ENCODE measurements at regions not wholly inside any gene's neighbourhood (a gene's known extent, or its start where the extent isn't known, plus 50 kb on each side); places are given as distances from the start of the nearest gene placed in this dataset.

DNA sequence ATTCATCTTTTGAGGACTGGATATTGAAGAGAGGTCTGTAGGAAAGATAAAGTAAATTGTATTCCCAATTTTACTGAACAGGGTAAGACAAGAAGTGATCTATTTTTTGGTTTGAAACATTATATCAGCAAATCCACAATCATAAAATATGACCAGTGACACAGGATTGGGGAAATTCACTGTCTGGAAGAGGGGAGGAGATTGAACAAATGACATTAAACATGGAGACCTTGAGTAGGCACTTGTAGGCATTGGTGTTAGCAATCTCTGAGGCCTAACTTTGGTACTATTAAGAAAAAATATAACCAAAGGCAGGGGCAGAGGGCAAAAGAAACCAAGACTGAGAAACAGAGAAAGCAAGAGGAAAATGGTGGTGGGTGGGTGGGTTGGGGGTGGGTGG is 132.6 kb upstream of the TMEM161B start:
- ChIA-PET CTCF (no interaction called here), POLR2A (no interaction called here)
- H3K27me3 ChIP-seq (ENCODE audit: control insufficient read depth in 1 of 2, insufficient read depth in 2 of 2, low read length in 2 of 2), result peaks cover 7 to 12% of the 10 kb centered on the region in 2 experiments
- no peak overlapping the region for H3K27ac ChIP-seq (ENCODE audit: low read depth in 1 of 2, low read length in 2 of 2)
- Mint-ChIP-seq H3K27me3 (peaks cover 31% of the 10 kb centered on the region), H3K4me1 (ENCODE audit: low read depth) (no peaks in the 10 kb centered on the region), H3K36me3 (ENCODE audit: low read depth) (no peaks in the 10 kb centered on the region), H3K9me3 (no peaks in the 10 kb centered on the region), H3K4me3 (no peak overlapping the region), H3K27ac (no peak overlapping the region)
- H3K9me3 ChIP-seq (ENCODE audit: control insufficient read depth in 1 of 2, insufficient read depth in 1 of 2, low read length in 2 of 2), result no peaks in the 10 kb centered on the region
- DNase-seq (no peak), ATAC-seq (ENCODE audit: poor library complexity) (no peak)
- intact Hi-C loops (cut with DNase I, micrococcal nuclease), result no loop called here
- H3K36me3 ChIP-seq (ENCODE audit: insufficient read depth, low read length), result no peaks in the 10 kb centered on the region
- TF ChIP-seq CTCF (IDR thresholded peaks at IDR 0.05), result no peak
- H3K4me1 ChIP-seq (ENCODE audit: insufficient read depth, low read length), result no peaks in the 10 kb centered on the region
- no peak overlapping the region for H3K4me3 ChIP-seq (ENCODE audit: low read length)

DNA sequence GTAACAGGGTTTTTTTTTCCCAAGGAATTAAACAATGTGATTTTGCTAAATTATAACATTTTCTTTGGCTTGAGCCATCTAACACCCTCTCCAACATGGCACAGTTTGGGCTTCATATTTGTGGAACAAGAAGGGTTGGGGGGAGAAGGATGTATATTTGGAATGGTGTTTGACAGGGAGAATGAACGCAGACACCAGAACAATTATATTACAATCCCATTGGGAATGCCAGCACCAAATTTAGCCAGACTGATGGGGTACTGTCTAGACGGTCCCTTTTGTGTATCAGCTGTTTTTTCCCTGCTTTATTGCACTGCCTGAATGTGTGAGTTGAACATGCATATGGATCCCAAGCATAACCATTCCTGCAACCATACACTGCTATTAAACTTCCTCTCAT is 130.9 kb upstream of the TMEM161B start:
- no peaks in the 10 kb centered on the region for H3K9me3 Mint-ChIP-seq
- TF ChIP-seq CTCF (IDR thresholded peaks at IDR 0.05), result no peak
- Histone ChIP-seq H3K36me3 (ENCODE audit: insufficient read depth, low read length) (no peaks in the 10 kb centered on the region), H3K4me3 (ENCODE audit: low read length) (no peak overlapping the region), H3K27me3 (ENCODE audit: control insufficient read depth in 1 of 2, insufficient read depth in 2 of 2, low read length in 2 of 2) (peaks cover 8 to 16% of the 10 kb centered on the region in 2 experiments), H3K27ac (ENCODE audit: low read depth in 1 of 2, low read length in 2 of 2) (no peak overlapping the region), H3K9me3 (ENCODE audit: control insufficient read depth in 1 of 2, insufficient read depth in 1 of 2, low read length in 2 of 2) (no peaks in the 10 kb centered on the region), H3K4me1 (ENCODE audit: insufficient read depth, low read length) (no peaks in the 10 kb centered on the region)
- no peaks in the 10 kb centered on the region for H3K36me3 Mint-ChIP-seq (ENCODE audit: low read depth)
- ATAC-seq (ENCODE audit: poor library complexity) (no peak), DNase-seq (no peak)
- CTCF ChIA-PET, result no interaction called here
- POLR2A ChIA-PET, result no interaction called here
- H3K27me3 Mint-ChIP-seq, result peaks cover 25% of the 10 kb centered on the region
- intact Hi-C loops (cut with DNase I, micrococcal nuclease), result no loop called here
- H3K4me3 Mint-ChIP-seq, result no peak overlapping the region
- no peaks in the 10 kb centered on the region for H3K4me1 Mint-ChIP-seq (ENCODE audit: low read depth)
- no peak overlapping the region for H3K27ac Mint-ChIP-seq

DNA sequence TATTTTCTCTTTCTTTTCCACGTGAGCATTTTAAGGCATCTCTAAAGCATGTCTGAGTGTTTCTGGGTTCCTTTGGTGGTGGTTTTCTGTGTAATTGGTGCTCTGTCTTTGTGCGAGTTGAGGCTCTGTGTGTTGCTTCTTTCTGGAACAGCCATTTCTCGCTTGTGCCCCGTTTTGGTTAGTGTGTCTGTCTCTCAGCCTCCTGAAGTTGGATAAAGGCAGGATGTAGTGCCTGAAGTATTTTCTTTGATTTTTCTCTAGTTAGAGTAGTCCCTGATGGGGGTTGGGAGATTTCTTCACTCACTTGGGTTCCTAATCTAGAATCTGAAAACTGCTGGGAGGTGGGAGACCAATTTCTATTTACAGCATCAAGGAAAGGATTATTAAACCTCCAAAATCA is 129.7 kb upstream of the TMEM161B start:
- peaks cover 8 to 16% of the 10 kb centered on the region in 2 experiments for H3K27me3 ChIP-seq (ENCODE audit: control insufficient read depth in 1 of 2, insufficient read depth in 2 of 2, low read length in 2 of 2)
- intact Hi-C loops (cut with DNase I, micrococcal nuclease), result no loop called here
- H3K4me1 ChIP-seq (ENCODE audit: insufficient read depth, low read length), result no peaks in the 10 kb centered on the region
- no peak for TF ChIP-seq CTCF (IDR thresholded peaks at IDR 0.05)
- peaks cover 23% of the 10 kb centered on the region for H3K27me3 Mint-ChIP-seq
- no peak overlapping the region for H3K4me3 ChIP-seq (ENCODE audit: low read length)
- H3K4me1 Mint-ChIP-seq (ENCODE audit: low read depth), result no peaks in the 10 kb centered on the region
- H3K4me3 Mint-ChIP-seq, result no peak overlapping the region
- no peak overlapping the region for H3K27ac ChIP-seq (ENCODE audit: low read depth in 1 of 2, low read length in 2 of 2)
- no peaks in the 10 kb centered on the region for H3K36me3 Mint-ChIP-seq (ENCODE audit: low read depth)
- no peaks in the 10 kb centered on the region for H3K36me3 ChIP-seq (ENCODE audit: insufficient read depth, low read length)
- no peak overlapping the region for H3K27ac Mint-ChIP-seq
- no peaks in the 10 kb centered on the region for H3K9me3 ChIP-seq (ENCODE audit: control insufficient read depth in 1 of 2, insufficient read depth in 1 of 2, low read length in 2 of 2)
- CTCF ChIA-PET, result no interaction called here
- ATAC-seq (ENCODE audit: poor library complexity), result no peak
- DNase-seq, result no peak
- no peaks in the 10 kb centered on the region for H3K9me3 Mint-ChIP-seq
- POLR2A ChIA-PET, result no interaction called here

All from CD4-positive, alpha-beta T cell (primary cell).